Adrenal gland (tissue), 5 donors: ENCODE measurements at regions not wholly inside any gene's neighbourhood (a gene's known extent, or its start where the extent isn't known, plus 50 kb on each side); places are given as distances from the start of the nearest gene placed in this dataset.

Experiments used
- POLR2A ChIP-seq, 2 donors: fragments of 450-650 bp; IDR thresholded peaks; one replicate each; pipeline ENCODE4 v1.6.1; 2017; ENCODE audit warnings: antibody characterized with exemption in 2 of 2, mild to moderate bottlenecking in 2 of 2, moderate library complexity in 1 of 2
- TF ChIP-seq, protein P1 (sequence below), 6 experiments: fragments of 450-650 bp in 4 of 6; fragments of 200-600 bp in 2 of 6; sonication (generic) in 1 of 6; IDR thresholded peaks; 1 replicate in 5 of 6; 2 replicates in 1 of 6; pipeline versions ENCODE4 v1.5.1 to v1.8.0; 2016 to 2021; ENCODE audit warnings: antibody characterized with exemption in 6 of 6, mild to moderate bottlenecking in 2 of 6, moderate library complexity in 1 of 6
- donor health status: DM: no; HTN: no; CAD: no.

DNA sequence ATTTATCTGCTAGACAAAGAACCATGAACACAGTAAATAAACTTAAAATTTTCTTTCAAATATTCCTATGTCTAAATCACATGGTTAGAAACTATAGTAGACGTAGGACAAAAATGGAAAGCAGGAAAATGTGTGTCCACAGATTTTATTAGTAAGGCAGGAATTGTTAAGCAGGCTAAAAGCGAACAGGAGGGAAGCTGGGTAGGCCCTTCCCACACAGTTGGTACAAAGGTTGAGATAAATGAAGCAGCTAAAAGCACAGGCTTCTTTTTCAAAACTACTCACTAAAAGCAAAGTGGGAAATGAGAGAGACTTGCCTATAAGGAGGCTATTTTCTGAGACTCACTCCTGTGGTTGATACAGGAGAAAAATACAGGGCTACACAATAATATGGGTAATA, 108.1 kb upstream of the PABPC4L start:
- TF ChIP-seq, protein P1, sequence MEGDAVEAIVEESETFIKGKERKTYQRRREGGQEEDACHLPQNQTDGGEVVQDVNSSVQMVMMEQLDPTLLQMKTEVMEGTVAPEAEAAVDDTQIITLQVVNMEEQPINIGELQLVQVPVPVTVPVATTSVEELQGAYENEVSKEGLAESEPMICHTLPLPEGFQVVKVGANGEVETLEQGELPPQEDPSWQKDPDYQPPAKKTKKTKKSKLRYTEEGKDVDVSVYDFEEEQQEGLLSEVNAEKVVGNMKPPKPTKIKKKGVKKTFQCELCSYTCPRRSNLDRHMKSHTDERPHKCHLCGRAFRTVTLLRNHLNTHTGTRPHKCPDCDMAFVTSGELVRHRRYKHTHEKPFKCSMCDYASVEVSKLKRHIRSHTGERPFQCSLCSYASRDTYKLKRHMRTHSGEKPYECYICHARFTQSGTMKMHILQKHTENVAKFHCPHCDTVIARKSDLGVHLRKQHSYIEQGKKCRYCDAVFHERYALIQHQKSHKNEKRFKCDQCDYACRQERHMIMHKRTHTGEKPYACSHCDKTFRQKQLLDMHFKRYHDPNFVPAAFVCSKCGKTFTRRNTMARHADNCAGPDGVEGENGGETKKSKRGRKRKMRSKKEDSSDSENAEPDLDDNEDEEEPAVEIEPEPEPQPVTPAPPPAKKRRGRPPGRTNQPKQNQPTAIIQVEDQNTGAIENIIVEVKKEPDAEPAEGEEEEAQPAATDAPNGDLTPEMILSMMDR (IDR thresholded peaks at IDR 0.05), result no peak
- TF ChIP-seq POLR2A (IDR thresholded peaks at IDR 0.05), result no peak
